Hepatocyte (in vitro differentiated cells): ENCODE measurements at regions not wholly inside any gene's neighbourhood (a gene's known extent, or its start where the extent isn't known, plus 50 kb on each side); places are given as distances from the start of the nearest gene placed in this dataset.

Experiments
- DNase-seq: peaks from one replicate; pipeline ENCODE4 v3.0.0-alpha.2; 2016; ENCODE audit warnings: low spot score
- H2AFZ ChIP-seq: fragments of 200-600 bp; sonication (generic); 2 replicates; pipeline ENCODE4 v1.6.0; 2016; ENCODE audit warnings: antibody characterized with exemption, mild to moderate bottlenecking
- H3K27ac ChIP-seq: fragments of 200-600 bp; sonication (generic); 2 replicates; pipeline ENCODE4 v1.5.1; 2016; ENCODE audit warnings: mild to moderate bottlenecking
- H3K27me3 ChIP-seq: fragments of 200-600 bp; sonication (generic); 2 replicates; pipeline ENCODE4 v1.6.1; 2016
- H3K36me3 ChIP-seq: fragments of 200-600 bp; sonication (generic); replicated peaks from 2 replicates; pipeline ENCODE4 v1.5.1; 2016; ENCODE audit warnings: low read depth; ENCODE audit not compliant: insufficient read depth
- H3K4me1 ChIP-seq: fragments of 200-600 bp; sonication (generic); 2 replicates; pipeline ENCODE4 v1.5.1; 2016; ENCODE audit warnings: mild to moderate bottlenecking, moderate library complexity; ENCODE audit not compliant: insufficient read depth
- H3K4me2 ChIP-seq: fragments of 200-600 bp; sonication (generic); 2 replicates; pipeline ENCODE4 v1.6.0; 2016
- H3K4me3 ChIP-seq: fragments of 200-600 bp; sonication (generic); 2 replicates; pipeline ENCODE4 v1.5.1; 2016; ENCODE audit warnings: mild to moderate bottlenecking
- H3K79me2 ChIP-seq: fragments of 200-600 bp; sonication (generic); 2 replicates; pipeline ENCODE4 v1.6.0; 2017; ENCODE audit warnings: mild to moderate bottlenecking
- H3K9me2 ChIP-seq: fragments of 200-600 bp; sonication (generic); replicated peaks from 2 replicates; pipeline ENCODE4 v1.6.0; 2017; ENCODE audit warnings: mild to moderate bottlenecking; ENCODE audit not compliant: insufficient read depth
- H3K9me3 ChIP-seq: fragments of 200-600 bp; sonication (generic); 2 replicates; pipeline ENCODE4 v1.5.1; 2016; ENCODE audit warnings: low read depth, mild to moderate bottlenecking
- H4K20me1 ChIP-seq: fragments of 200-600 bp; sonication (generic); 2 replicates; pipeline ENCODE4 v1.6.0; 2016; ENCODE audit warnings: mild to moderate bottlenecking; ENCODE audit not compliant: insufficient read depth, poor library complexity, severe bottlenecking
- CTCF ChIP-seq: fragments of 200-600 bp; sonication (generic); IDR thresholded peaks from 2 replicates; pipeline ENCODE4 v1.5.1; 2016; ENCODE audit warnings: antibody characterized with exemption, mild to moderate bottlenecking; ENCODE audit not compliant: poor library complexity
- EZH2 ChIP-seq: fragments of 200-600 bp; sonication (generic); IDR thresholded peaks from 2 replicates; pipeline ENCODE4 v1.6.1; 2016; ENCODE audit warnings: antibody characterized with exemption, mild to moderate bottlenecking, borderline replicate concordance
- EZH2phosphoT487 ChIP-seq: fragments of 200-600 bp; sonication (generic); IDR thresholded peaks from one replicate; pipeline ENCODE4 v1.6.1; 2018; ENCODE audit warnings: antibody characterized with exemption, mild to moderate bottlenecking, low read depth, moderate library complexity; ENCODE audit not compliant: unreplicated experiment, severe bottlenecking
- WGBS: methylation state at CpG from one replicate; pipeline ENCODE4 v1.1.6; 2016; ENCODE audit warnings: low lambda C conversion rate; ENCODE audit errors: missing lambda C conversion rate; 5-methylcytosine and 5-hydroxymethylcytosine counted together

- no peak for TF ChIP-seq EZH2phosphoT487
- H3K9me3 ChIP-seq: no peaks in the 10 kb centered on the region
- H3K79me2 ChIP-seq: no peaks in the 10 kb centered on the region
- no peak overlapping the region for H3K4me2 ChIP-seq
- no peaks in the 10 kb centered on the region for H4K20me1 ChIP-seq
- H3K4me1 ChIP-seq: no peaks in the 10 kb centered on the region
- WGBS: 84% methylated on average over 8 of the region's 8 CpGs
- H3K9me2 ChIP-seq: no peaks in the 10 kb centered on the region
- H3K27ac ChIP-seq: no peak overlapping the region
- no peaks in the 10 kb centered on the region for H3K36me3 ChIP-seq
- no peak overlapping the region for H2AFZ ChIP-seq
- peaks cover 5% of the 10 kb centered on the region for H3K27me3 ChIP-seq
- no peak for DNase-seq
- no peak overlapping the region for H3K4me3 ChIP-seq
Observed at GRCh38 chr5:148952097-148952867, 110.6 kb downstream of the SH3TC2 start.

- 95% methylated on average over 1 of the region's 1 CpG for WGBS
- TF ChIP-seq CTCF: no peak
- no peak for TF ChIP-seq EZH2phosphoT487
- no peak for TF ChIP-seq EZH2
Observed at GRCh38 chr5:148953711-148954110, 109.2 kb downstream of the SH3TC2 start.

More at GRCh38 chr5:148953711-148954110, 109.2 kb downstream of the SH3TC2 start:
- no peak overlapping the region for H3K4me3 ChIP-seq
- no peak overlapping the region for H3K4me2 ChIP-seq
- DNase-seq: no peak
- H4K20me1 ChIP-seq: no peaks in the 10 kb centered on the region
- H3K27ac ChIP-seq: no peak overlapping the region
- no peaks in the 10 kb centered on the region for H3K9me2 ChIP-seq
- H2AFZ ChIP-seq: no peak overlapping the region
- no peaks in the 10 kb centered on the region for H3K36me3 ChIP-seq
- peaks cover 5% of the 10 kb centered on the region for H3K27me3 ChIP-seq
- no peaks in the 10 kb centered on the region for H3K79me2 ChIP-seq
- no peaks in the 10 kb centered on the region for H3K4me1 ChIP-seq
- no peaks in the 10 kb centered on the region for H3K9me3 ChIP-seq
